HUDEP-2 (cell line): ENCODE measurements at regions not wholly inside any gene's neighbourhood (a gene's known extent, or its start where the extent isn't known, plus 50 kb on each side); places are given as distances from the start of the nearest gene placed in this dataset.

Experiments used
- DNase-seq, 76 experiments: peaks; one replicate each; lab custom pipeline; 2025; ENCODE audit not compliant: unreplicated experiment in 76 of 76; lab: John Stamatoyannopoulos, UW

DNA sequence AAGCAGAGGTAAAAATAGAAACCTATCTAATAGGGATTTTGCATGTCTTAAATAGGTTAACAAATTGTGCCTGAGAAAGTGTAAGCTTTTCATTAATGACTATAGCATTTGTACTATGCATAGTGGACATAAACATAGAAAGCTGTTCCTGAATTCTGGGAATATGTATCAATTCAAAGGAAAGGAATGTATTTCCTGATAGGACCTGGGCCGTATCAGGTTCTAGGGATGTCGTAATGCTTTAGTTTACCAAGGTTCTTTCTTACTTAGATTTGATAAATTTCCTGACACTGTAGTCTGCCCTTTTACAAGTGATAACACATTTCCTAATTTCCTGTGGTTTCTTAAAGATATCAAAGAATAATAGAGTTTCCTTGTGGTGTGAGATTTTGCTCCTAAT, 191.3 kb downstream of the CDH7 start:
- no peak for DNase-seq

DNA sequence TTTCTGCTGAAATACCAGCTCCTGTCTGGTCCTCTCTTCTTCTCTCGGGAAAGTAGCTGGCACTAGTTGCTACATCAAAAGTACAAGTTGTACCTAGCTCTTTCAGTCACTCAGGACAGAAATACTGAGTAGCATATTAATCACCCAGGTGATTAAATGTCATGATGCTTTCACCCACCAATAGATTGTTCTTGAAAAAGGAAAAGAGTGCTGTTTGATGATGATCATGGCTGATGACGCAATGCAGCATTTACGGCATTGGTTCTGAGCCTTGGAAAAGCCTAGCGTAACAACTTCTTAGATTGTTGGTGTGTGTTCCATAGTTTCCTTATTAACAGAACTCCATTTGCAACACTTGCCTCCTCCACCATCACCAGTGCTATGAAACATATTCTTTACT, 190.7 kb downstream of the CDH7 start:
- no peak for DNase-seq
